ENCODE measurements at regions not wholly inside any gene's neighbourhood (a gene's known extent, or its start where the extent isn't known, plus 50 kb on each side); places are given as distances from the start of the nearest gene placed in this dataset.

- no peak for DNase-seq (ENCODE audit: low read depth in 2 of 2)
These were observed 241.4 kb downstream of the EDEM1 start for GRCh38 chr3:5428607-5429516.

GRCh38 chr3:5429517-5429890 is 242.0 kb downstream of the EDEM1 start:
- no peak for DNase-seq (ENCODE audit: low read depth in 2 of 2)

GRCh38 chr3:5430701-5431100 is 243.2 kb downstream of the EDEM1 start:
- no peak for DNase-seq (ENCODE audit: low read depth in 2 of 2)

GRCh38 chr3:5431146-5431545 is 243.6 kb downstream of the EDEM1 start:
- no peak for DNase-seq (ENCODE audit: low read depth in 2 of 2)

- DNase-seq (ENCODE audit: low read depth in 2 of 2), result no peak
These were observed 244.4 kb downstream of the EDEM1 start for GRCh38 chr3:5431811-5432378.

- DNase-seq (ENCODE audit: low read depth in 2 of 2), result no peak
These were observed 249.8 kb downstream of the EDEM1 start for GRCh38 chr3:5437296-5437782.

GRCh38 chr3:5437783-5438323 is 250.3 kb downstream of the EDEM1 start:
- DNase-seq (ENCODE audit: low read depth in 2 of 2), result no peak

GRCh38 chr3:5441401-5441800 is 253.9 kb downstream of the EDEM1 start:
- DNase-seq (ENCODE audit: low read depth in 2 of 2), result no peak

- DNase-seq (ENCODE audit: low read depth in 2 of 2), result no peak
These were observed 254.7 kb downstream of the EDEM1 start for GRCh38 chr3:5442106-5442785.

GRCh38 chr3:5442786-5443138 is 255.3 kb downstream of the EDEM1 start:
- no peak for DNase-seq (ENCODE audit: low read depth in 2 of 2)

GRCh38 chr3:5444253-5444652 is 256.7 kb downstream of the EDEM1 start:
- no peak for DNase-seq (ENCODE audit: low read depth in 2 of 2)

- no peak for DNase-seq (ENCODE audit: low read depth in 2 of 2)
These were observed 258.2 kb downstream of the EDEM1 start for GRCh38 chr3:5445676-5446201.

GRCh38 chr3:5448246-5448645 is 260.7 kb downstream of the EDEM1 start:
- no peak for DNase-seq (ENCODE audit: low read depth in 2 of 2)

- no peak for DNase-seq (ENCODE audit: low read depth in 2 of 2)
These were observed 261.3 kb downstream of the EDEM1 start for GRCh38 chr3:5448816-5449215.

- DNase-seq (ENCODE audit: low read depth in 2 of 2), result no peak
These were observed 268.7 kb downstream of the EDEM1 start for GRCh38 chr3:5456199-5456598.

GRCh38 chr3:5458526-5458925 is 271.0 kb downstream of the EDEM1 start:
- DNase-seq (ENCODE audit: low read depth in 2 of 2), result no peak

- DNase-seq (ENCODE audit: low read depth in 2 of 2), result no peak
These were observed 274.6 kb downstream of the EDEM1 start for GRCh38 chr3:5462086-5462485.

- no peak for DNase-seq (ENCODE audit: low read depth in 2 of 2)
These were observed 276.5 kb downstream of the EDEM1 start for GRCh38 chr3:5463991-5464390.

- DNase-seq (ENCODE audit: low read depth in 2 of 2), result no peak
These were observed 277.1 kb downstream of the EDEM1 start for GRCh38 chr3:5464649-5465048.

- DNase-seq (ENCODE audit: low read depth in 2 of 2), result no peak
These were observed 277.7 kb downstream of the EDEM1 start for GRCh38 chr3:5465183-5465582.

- DNase-seq (ENCODE audit: low read depth in 2 of 2), result no peak
These were observed 278.6 kb downstream of the EDEM1 start for GRCh38 chr3:5466065-5466464.

GRCh38 chr3:5466717-5467116 is 279.2 kb downstream of the EDEM1 start:
- no peak for DNase-seq (ENCODE audit: low read depth in 2 of 2)

All from stimulated activated CD8-positive, alpha-beta memory T cell treated with anti-CD3 and anti-CD28 coated beads, Interleukin-7, amount 100 ng/mL, for 1 hour (primary cell).